GM13977 (cell line): ENCODE measurements at regions not wholly inside any gene's neighbourhood (a gene's known extent, or its start where the extent isn't known, plus 50 kb on each side); places are given as distances from the start of the nearest gene placed in this dataset.

Source experiments
- DNase-seq: peaks from one replicate; pipeline ENCODE4 v3.0.0; 2012; ENCODE audit warnings: low spot score
- CTCF ChIP-seq: IDR thresholded peaks from 2 replicates; pipeline ENCODE4 v1.5.1; 2012; ENCODE audit warnings: mild to moderate bottlenecking, control low read depth; ENCODE audit not compliant: insufficient read depth; ENCODE audit errors: extremely low read depth, missing control alignments
- in situ Hi-C: fragments of 300-500 bp; cut with MboI; formaldehyde crosslinking; loops from one replicate; pipeline ENCODE4 v1.12.0; 2022; ENCODE audit warnings: low sequenced_read_pairs, low pct_unique_long_range_greater_than_20kb, mixed read lengths, inconsistent platforms; ENCODE audit not compliant: unreplicated experiment

- TF ChIP-seq CTCF = no peak
- no peak for DNase-seq
- in situ Hi-C loops = no loop called here
These were observed 690.0 kb downstream of the TRAM1L1 start for GRCh38 chr4:116395408-116395807.

- in situ Hi-C loops = no loop called here
- no peak for DNase-seq
- TF ChIP-seq CTCF = no peak
These were observed 694.4 kb downstream of the TRAM1L1 start for GRCh38 chr4:116391020-116391419.

- in situ Hi-C loops = no loop called here
- no peak for TF ChIP-seq CTCF
- no peak for DNase-seq
These were observed 696.2 kb downstream of the TRAM1L1 start for GRCh38 chr4:116389139-116389538.

GRCh38 chr4:116387937-116388474, 697.4 kb downstream of the TRAM1L1 start:
- DNase-seq = no peak
- TF ChIP-seq CTCF = no peak
- in situ Hi-C loops = no loop called here

- no peak for TF ChIP-seq CTCF
- no peak for DNase-seq
- in situ Hi-C loops = no loop called here
These were observed 698.5 kb downstream of the TRAM1L1 start for GRCh38 chr4:116386856-116387255.

GRCh38 chr4:116385583-116385982, 699.8 kb downstream of the TRAM1L1 start:
- in situ Hi-C loops = no loop called here
- no peak for TF ChIP-seq CTCF
- DNase-seq = no peak

GRCh38 chr4:116374815-116375214, 710.6 kb downstream of the TRAM1L1 start:
- in situ Hi-C loops = no loop called here

More at GRCh38 chr4:116374815-116375214, 710.6 kb downstream of the TRAM1L1 start:
- TF ChIP-seq CTCF = no peak
- no peak for DNase-seq
